DND-41 (cell line): ENCODE measurements at regions not wholly inside any gene's neighbourhood (a gene's known extent, or its start where the extent isn't known, plus 50 kb on each side); places are given as distances from the start of the nearest gene placed in this dataset.
A peak's percentile ranks its signal among the peaks of the same experiment; 100 is the strongest.

Source experiments
- ATAC-seq: fragments of 200-7000 bp; cut with Tn5 transposase; 3 replicates; pipeline ENCODE4 v1.9.1; 2021; ENCODE audit warnings: low read depth; ENCODE audit not compliant: insufficient read depth
- DNase-seq: peaks from one replicate; pipeline ENCODE4 v3.0.0-alpha.2; 2020
- H2AFZ ChIP-seq: 2 replicates; pipeline ENCODE4 v1.6.0; 2012; ENCODE audit warnings: low read depth, low read length
- H3K27ac ChIP-seq: 2 replicates; pipeline ENCODE4 v1.5.1; 2012; ENCODE audit warnings: low read length, inconsistent platforms
- H3K27me3 ChIP-seq: fragments of 200-600 bp; sonication (generic); 2 replicates; pipeline ENCODE4 v1.6.0; 2012; ENCODE audit warnings: low read length, mild to moderate bottlenecking, inconsistent platforms; ENCODE audit not compliant: insufficient read depth, poor library complexity
- H3K36me3 ChIP-seq: 2 replicates; pipeline ENCODE4 v1.5.1; 2012; ENCODE audit warnings: low read length, inconsistent platforms; ENCODE audit not compliant: insufficient read depth
- H3K4me1 ChIP-seq: 2 replicates; pipeline ENCODE4 v1.5.1; 2012; ENCODE audit warnings: mild to moderate bottlenecking, low read length; ENCODE audit not compliant: insufficient read depth
- H3K4me2 ChIP-seq: 2 replicates; pipeline ENCODE4 v1.6.0; 2012; ENCODE audit warnings: mild to moderate bottlenecking, moderate library complexity, low read length, inconsistent platforms; ENCODE audit not compliant: insufficient read depth
- H3K4me3 ChIP-seq, 2 experiments: fragments of 200-600 bp in 1 of 2; shearing (Covaris generic) in 1 of 2; 2 replicates each; pipeline ENCODE4 v1.5.1; 2012 to 2016; ENCODE audit warnings: inconsistent platforms in 2 of 2, low read length in 2 of 2, mild to moderate bottlenecking in 2 of 2, low read depth in 1 of 2, moderate library complexity in 1 of 2
- H3K79me2 ChIP-seq: 2 replicates; pipeline ENCODE4 v1.6.0; 2012; ENCODE audit warnings: low read length, inconsistent platforms; ENCODE audit not compliant: insufficient read depth
- H3K9ac ChIP-seq: 2 replicates; pipeline ENCODE4 v1.6.0; 2012; ENCODE audit warnings: low read depth, mild to moderate bottlenecking, inconsistent platforms, low read length, moderate library complexity
- H3K9me3 ChIP-seq: 2 replicates; pipeline ENCODE4 v1.5.1; 2012; ENCODE audit warnings: low read length, moderate library complexity, mild to moderate bottlenecking, inconsistent platforms; ENCODE audit not compliant: insufficient read depth, severe bottlenecking
- H4K20me1 ChIP-seq: 2 replicates; pipeline ENCODE4 v1.6.0; 2012; ENCODE audit warnings: low read length; ENCODE audit not compliant: insufficient read depth
- EZH2 ChIP-seq: IDR thresholded peaks from 3 replicates; pipeline ENCODE4 v1.6.1; 2012; ENCODE audit warnings: borderline replicate concordance, low read depth, mild to moderate bottlenecking, moderate library complexity, low read length, inconsistent platforms; ENCODE audit not compliant: severe bottlenecking
- TF ChIP-seq, protein P1 (sequence below): IDR thresholded peaks from 2 replicates; pipeline ENCODE4 v1.5.1; 2012; ENCODE audit warnings: borderline replicate concordance, low read length, moderate library complexity, mild to moderate bottlenecking; ENCODE audit not compliant: poor library complexity, severe bottlenecking; ENCODE audit errors: extremely low read depth

DNA sequence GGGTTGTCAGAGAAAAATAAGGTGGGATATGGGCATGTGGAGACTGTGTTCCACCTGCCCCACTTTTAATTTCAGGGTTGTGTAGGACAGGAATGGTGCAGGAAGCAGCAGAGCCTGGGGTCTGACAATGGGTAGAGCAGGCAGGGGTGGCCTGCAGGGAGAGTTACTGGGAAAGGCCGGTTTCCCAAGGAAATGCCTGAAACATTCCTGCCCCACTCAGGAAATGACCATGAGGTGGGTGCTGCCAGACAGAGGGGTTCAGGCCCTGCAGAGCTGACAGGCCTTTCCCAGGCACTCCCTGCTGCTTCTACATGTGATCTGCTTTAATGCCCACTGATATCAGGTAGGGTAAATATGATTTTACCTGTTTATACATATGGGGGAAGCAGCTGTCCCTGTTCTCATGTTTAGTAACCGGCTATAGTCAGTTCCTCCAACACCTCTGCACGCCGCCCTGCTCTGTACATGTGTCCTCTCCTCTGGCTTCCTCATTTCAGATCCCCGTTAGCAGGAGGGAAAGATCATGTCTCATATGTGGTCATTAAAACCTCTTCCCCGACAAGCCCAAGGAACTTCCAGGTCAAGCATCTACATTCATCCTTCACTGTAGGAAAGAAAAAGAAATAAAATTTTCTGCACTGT lies 118.6 kb upstream of the PRSS58 start:
- Histone ChIP-seq H3K36me3 (no peaks in the 10 kb centered on the region), H3K4me1 (peaks cover 43% of the 10 kb centered on the region), H3K27me3 (no peaks in the 10 kb centered on the region), H4K20me1 (no peaks in the 10 kb centered on the region), H3K9me3 (no peaks in the 10 kb centered on the region), H3K4me2 (no peak overlapping the region), H2AFZ (no peak overlapping the region), H3K79me2 (no peaks in the 10 kb centered on the region), H3K27ac (peak overlapping the region; percentile 65), H3K9ac (peak overlapping the region; percentile 25), H3K4me3 (no peak overlapping the region)
- ATAC-seq = no peak; the same call in 2 of the 3 replicates
- TF ChIP-seq EZH2 = no peak
- TF ChIP-seq, protein P1, sequence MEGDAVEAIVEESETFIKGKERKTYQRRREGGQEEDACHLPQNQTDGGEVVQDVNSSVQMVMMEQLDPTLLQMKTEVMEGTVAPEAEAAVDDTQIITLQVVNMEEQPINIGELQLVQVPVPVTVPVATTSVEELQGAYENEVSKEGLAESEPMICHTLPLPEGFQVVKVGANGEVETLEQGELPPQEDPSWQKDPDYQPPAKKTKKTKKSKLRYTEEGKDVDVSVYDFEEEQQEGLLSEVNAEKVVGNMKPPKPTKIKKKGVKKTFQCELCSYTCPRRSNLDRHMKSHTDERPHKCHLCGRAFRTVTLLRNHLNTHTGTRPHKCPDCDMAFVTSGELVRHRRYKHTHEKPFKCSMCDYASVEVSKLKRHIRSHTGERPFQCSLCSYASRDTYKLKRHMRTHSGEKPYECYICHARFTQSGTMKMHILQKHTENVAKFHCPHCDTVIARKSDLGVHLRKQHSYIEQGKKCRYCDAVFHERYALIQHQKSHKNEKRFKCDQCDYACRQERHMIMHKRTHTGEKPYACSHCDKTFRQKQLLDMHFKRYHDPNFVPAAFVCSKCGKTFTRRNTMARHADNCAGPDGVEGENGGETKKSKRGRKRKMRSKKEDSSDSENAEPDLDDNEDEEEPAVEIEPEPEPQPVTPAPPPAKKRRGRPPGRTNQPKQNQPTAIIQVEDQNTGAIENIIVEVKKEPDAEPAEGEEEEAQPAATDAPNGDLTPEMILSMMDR = no peak
- DNase-seq = no peak

DNA sequence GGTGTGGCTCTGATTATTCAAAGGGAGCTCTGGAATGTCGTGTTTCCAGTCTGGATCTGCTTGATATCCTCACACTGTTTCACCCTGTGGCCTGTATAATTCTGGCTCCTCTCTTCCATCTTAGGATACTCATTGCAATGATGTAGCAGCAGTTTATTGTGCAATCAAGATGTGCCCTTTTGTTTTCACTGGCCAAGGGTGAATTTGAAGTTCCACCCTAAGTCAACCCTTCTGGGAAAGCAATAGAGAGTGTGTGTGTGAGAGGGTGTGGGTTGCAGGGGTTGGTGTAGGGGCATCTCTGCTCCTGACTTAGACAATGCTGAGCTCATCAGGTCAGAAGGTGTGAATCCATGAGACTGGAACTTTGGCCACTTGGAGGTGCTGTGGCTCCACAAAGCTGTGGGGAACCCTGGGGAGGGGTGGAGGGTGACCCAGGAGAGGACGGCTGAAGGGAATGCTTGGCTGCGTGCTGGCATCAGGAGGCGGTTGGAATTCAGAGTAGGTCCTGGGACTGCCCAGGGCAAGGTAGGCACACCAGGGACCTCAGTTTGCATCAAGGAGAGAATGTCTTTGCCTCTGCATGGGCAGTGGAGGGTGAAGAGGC lies 118.0 kb upstream of the PRSS58 start:
- peak; percentile 65 for DNase-seq

DNA sequence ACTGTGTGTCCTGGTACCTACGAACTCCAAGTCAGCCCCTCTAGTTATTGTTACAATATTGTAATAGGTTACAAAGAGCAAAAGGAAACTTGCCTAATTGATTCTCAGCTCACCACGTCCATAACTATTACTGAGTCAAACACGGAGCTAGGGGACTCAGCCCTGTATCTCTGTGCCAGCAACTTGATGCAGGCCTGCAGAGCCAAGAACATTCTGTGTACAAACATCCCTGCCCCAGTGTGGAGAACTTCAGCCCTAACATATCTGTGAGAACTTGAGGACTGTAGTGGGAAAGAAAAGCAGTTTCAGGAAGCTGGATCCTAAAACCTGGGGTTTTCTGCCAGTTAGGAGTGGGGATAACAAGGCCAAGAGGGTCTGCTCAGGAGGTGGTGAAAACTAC lies 114.9 kb upstream of the PRSS58 start:
- Histone ChIP-seq H3K9ac (no peak overlapping the region), H4K20me1 (no peaks in the 10 kb centered on the region)
- TF ChIP-seq, protein P1 = no peak
- TF ChIP-seq EZH2 = no peak

More for the DNA sequence above, 118.0 kb upstream of the PRSS58 start:
- no peaks in the 10 kb centered on the region for H4K20me1 ChIP-seq
- no peaks in the 10 kb centered on the region for H3K79me2 ChIP-seq
- TF ChIP-seq, protein P1 = peak; percentile 66
- no peak for TF ChIP-seq EZH2
- H3K4me2 ChIP-seq = peak overlapping the region; percentile 7; the same call in 1 of the 2 replicates
- H3K9ac ChIP-seq = peak overlapping the region; percentile 25
- H3K4me3 ChIP-seq = no peak overlapping the region
- H3K9me3 ChIP-seq = no peaks in the 10 kb centered on the region
- H3K27ac ChIP-seq = peak overlapping the region; percentile 65
- H3K27me3 ChIP-seq = no peaks in the 10 kb centered on the region
- peak overlapping the region; percentile 53; the same call in 1 of the 2 replicates for H2AFZ ChIP-seq
- peak; percentile 88 for ATAC-seq
- no peaks in the 10 kb centered on the region for H3K36me3 ChIP-seq
- H3K4me1 ChIP-seq = peaks cover 37% of the 10 kb centered on the region

More for the DNA sequence above, 114.9 kb upstream of the PRSS58 start:
- Histone ChIP-seq H3K27ac (no peak overlapping the region), H3K79me2 (no peaks in the 10 kb centered on the region), H3K4me1 (peaks cover 28% of the 10 kb centered on the region), H3K9me3 (peaks cover 4% of the 10 kb centered on the region), H3K36me3 (no peaks in the 10 kb centered on the region), H3K4me3 (no peak overlapping the region), H2AFZ (no peak overlapping the region), H3K4me2 (no peak overlapping the region), H3K27me3 (no peaks in the 10 kb centered on the region)
- DNase-seq (no peak), ATAC-seq (no peak)
